ENCODE measurements at regions not wholly inside any gene's neighbourhood (a gene's known extent, or its start where the extent isn't known, plus 50 kb on each side); places are given as distances from the start of the nearest gene placed in this dataset.

DNA sequence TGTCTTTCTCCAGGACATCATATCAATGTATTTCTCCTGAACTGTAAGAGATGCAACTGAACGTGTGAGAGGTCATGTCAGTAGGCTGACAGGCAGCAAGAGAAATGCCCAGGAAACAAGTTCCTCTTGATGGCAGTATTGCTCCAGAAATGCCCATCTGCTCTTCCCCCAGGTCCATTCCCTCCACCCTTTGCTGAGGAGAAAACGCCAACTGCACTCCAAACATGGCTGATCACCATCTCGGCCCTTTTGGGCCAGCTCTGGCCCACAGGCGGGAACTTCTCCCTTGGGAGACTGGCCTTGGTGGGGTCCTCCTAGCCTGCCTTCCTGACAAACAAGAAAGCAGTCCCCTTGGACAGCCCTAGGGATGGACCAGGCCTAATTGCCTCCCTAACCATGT is 276.5 kb upstream of the AGTR2 start:
- Histone ChIP-seq H3K4me1 (ENCODE audit: insufficient read depth, low read length) (peaks cover 5% of the 10 kb centered on the region), H2AFZ (ENCODE audit: low read length) (no peak overlapping the region), H3K4me2 (ENCODE audit: insufficient read depth, low read length) (no peak overlapping the region), H3K79me2 (ENCODE audit: insufficient read depth, low read length) (no peaks in the 10 kb centered on the region), H3K36me3 (ENCODE audit: insufficient read depth, low read length) (no peaks in the 10 kb centered on the region), H4K20me1 (ENCODE audit: insufficient read depth, low read length) (peaks cover 10% of the 10 kb centered on the region), H3K27ac (ENCODE audit: low read depth, low read length) (no peak overlapping the region), H3K9me3 (ENCODE audit: low read depth, low read length) (no peaks in the 10 kb centered on the region), H3K4me3 (ENCODE audit: insufficient read depth, low read length) (no peak overlapping the region), H3K27me3 (ENCODE audit: insufficient read depth, low read length) (peaks cover 4% of the 10 kb centered on the region)
- peak; percentile 83 for DNase-seq (ENCODE audit: insufficient read length, low spot score, missing footprints)
- TF ChIP-seq, protein P1, sequence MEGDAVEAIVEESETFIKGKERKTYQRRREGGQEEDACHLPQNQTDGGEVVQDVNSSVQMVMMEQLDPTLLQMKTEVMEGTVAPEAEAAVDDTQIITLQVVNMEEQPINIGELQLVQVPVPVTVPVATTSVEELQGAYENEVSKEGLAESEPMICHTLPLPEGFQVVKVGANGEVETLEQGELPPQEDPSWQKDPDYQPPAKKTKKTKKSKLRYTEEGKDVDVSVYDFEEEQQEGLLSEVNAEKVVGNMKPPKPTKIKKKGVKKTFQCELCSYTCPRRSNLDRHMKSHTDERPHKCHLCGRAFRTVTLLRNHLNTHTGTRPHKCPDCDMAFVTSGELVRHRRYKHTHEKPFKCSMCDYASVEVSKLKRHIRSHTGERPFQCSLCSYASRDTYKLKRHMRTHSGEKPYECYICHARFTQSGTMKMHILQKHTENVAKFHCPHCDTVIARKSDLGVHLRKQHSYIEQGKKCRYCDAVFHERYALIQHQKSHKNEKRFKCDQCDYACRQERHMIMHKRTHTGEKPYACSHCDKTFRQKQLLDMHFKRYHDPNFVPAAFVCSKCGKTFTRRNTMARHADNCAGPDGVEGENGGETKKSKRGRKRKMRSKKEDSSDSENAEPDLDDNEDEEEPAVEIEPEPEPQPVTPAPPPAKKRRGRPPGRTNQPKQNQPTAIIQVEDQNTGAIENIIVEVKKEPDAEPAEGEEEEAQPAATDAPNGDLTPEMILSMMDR (IDR thresholded peaks at IDR 0.05; ENCODE audit: extremely low read depth, low read depth, low read length): peak; percentile 39

DNA sequence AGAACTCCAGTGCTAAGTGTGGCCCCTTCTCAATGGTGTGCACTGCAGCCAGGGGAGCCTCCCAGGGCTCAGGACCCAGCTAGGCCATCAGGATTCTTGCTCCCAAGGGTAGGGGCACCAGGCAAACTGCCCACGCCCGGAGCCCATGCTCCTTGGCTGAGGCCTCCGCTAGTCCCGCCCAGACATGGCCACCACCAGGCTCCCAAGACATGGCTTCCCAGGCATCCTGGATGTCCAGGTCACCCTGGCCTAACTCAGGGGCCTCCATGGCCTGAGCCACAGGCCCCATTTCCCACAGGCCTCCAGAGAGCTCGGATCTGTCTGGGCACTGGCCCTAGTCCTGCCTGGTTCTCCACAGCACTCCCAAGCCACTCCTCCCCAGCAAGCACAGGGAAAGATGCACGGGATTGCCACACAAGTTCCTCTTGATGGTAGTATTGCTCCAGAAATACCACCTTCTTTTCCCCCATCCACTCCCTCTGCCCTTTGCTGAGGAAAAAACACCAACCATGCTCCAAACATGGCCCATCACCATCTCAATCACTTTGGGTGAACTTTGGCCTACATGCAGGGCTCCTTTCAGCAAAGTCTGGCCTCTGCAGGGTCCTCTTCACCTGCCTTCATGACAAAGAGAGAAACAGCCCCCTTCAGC is 274.7 kb upstream of the AGTR2 start:
- peaks cover 5% of the 10 kb centered on the region for H3K4me1 ChIP-seq (ENCODE audit: insufficient read depth, low read length)
- H3K36me3 ChIP-seq (ENCODE audit: insufficient read depth, low read length): no peaks in the 10 kb centered on the region
- H3K4me2 ChIP-seq (ENCODE audit: insufficient read depth, low read length): no peak overlapping the region
- no peak overlapping the region for H3K4me3 ChIP-seq (ENCODE audit: insufficient read depth, low read length)
- H3K79me2 ChIP-seq (ENCODE audit: insufficient read depth, low read length): no peaks in the 10 kb centered on the region
- no peak overlapping the region for H3K27ac ChIP-seq (ENCODE audit: low read depth, low read length)
- TF ChIP-seq, protein P1 (IDR thresholded peaks at IDR 0.05; ENCODE audit: extremely low read depth, low read depth, low read length): no peak
- H3K27me3 ChIP-seq (ENCODE audit: insufficient read depth, low read length): peaks cover 4% of the 10 kb centered on the region
- no peak overlapping the region for H2AFZ ChIP-seq (ENCODE audit: low read length)
- peak; percentile 50 for DNase-seq (ENCODE audit: insufficient read length, low spot score, missing footprints)
- H3K9me3 ChIP-seq (ENCODE audit: low read depth, low read length): no peaks in the 10 kb centered on the region
- H4K20me1 ChIP-seq (ENCODE audit: insufficient read depth, low read length): peaks cover 10% of the 10 kb centered on the region

DNA sequence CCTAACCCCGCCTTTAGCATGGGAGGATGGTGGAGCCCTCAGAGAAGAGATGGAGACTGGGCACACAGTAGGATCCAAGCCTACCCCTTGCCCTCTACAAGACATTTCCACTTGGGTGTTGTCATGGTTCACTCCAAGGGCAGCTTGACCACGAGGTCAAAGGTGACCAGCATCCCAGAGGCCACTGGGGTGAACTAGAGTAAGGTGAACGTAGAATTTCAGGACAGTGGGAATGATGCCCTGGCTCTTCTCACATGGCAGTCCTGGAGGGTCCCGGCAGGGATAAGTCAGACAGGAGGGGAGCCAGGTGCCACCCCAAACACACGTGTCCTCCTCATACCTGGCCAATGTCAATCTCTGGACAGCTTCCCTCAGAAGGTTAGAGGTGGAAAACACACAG is 274.2 kb upstream of the AGTR2 start:
- H3K9me3 ChIP-seq (ENCODE audit: low read depth, low read length): no peaks in the 10 kb centered on the region
- no peak overlapping the region for H3K4me2 ChIP-seq (ENCODE audit: insufficient read depth, low read length)
- H3K27ac ChIP-seq (ENCODE audit: low read depth, low read length): no peak overlapping the region
- no peaks in the 10 kb centered on the region for H3K79me2 ChIP-seq (ENCODE audit: insufficient read depth, low read length)
- peaks cover 10% of the 10 kb centered on the region for H4K20me1 ChIP-seq (ENCODE audit: insufficient read depth, low read length)
- TF ChIP-seq, protein P1 (IDR thresholded peaks at IDR 0.05; ENCODE audit: extremely low read depth, low read depth, low read length): no peak
- peaks cover 4% of the 10 kb centered on the region for H3K27me3 ChIP-seq (ENCODE audit: insufficient read depth, low read length)
- H3K36me3 ChIP-seq (ENCODE audit: insufficient read depth, low read length): no peaks in the 10 kb centered on the region
- no peak overlapping the region for H3K4me3 ChIP-seq (ENCODE audit: insufficient read depth, low read length)
- H3K4me1 ChIP-seq (ENCODE audit: insufficient read depth, low read length): peaks cover 5% of the 10 kb centered on the region
- H2AFZ ChIP-seq (ENCODE audit: low read length): no peak overlapping the region
- DNase-seq (ENCODE audit: insufficient read length, low spot score, missing footprints): no peak

- Histone ChIP-seq H3K79me2 (ENCODE audit: insufficient read depth, low read length) (no peaks in the 10 kb centered on the region), H2AFZ (ENCODE audit: low read length) (no peak overlapping the region), H3K4me3 (ENCODE audit: insufficient read depth, low read length) (no peak overlapping the region), H3K27me3 (ENCODE audit: insufficient read depth, low read length) (peaks cover 4% of the 10 kb centered on the region), H3K9me3 (ENCODE audit: low read depth, low read length) (no peaks in the 10 kb centered on the region), H4K20me1 (ENCODE audit: insufficient read depth, low read length) (peaks cover 10% of the 10 kb centered on the region), H3K4me1 (ENCODE audit: insufficient read depth, low read length) (peaks cover 5% of the 10 kb centered on the region), H3K36me3 (ENCODE audit: insufficient read depth, low read length) (no peaks in the 10 kb centered on the region), H3K27ac (ENCODE audit: low read depth, low read length) (no peak overlapping the region), H3K4me2 (ENCODE audit: insufficient read depth, low read length) (no peak overlapping the region)
- DNase-seq (ENCODE audit: insufficient read length, low spot score, missing footprints): no peak
- TF ChIP-seq, protein P1 (IDR thresholded peaks at IDR 0.05; ENCODE audit: extremely low read depth, low read depth, low read length): no peak
Measured at GRCh38 chrX:115897956-115898355, 272.6 kb upstream of the AGTR2 start.

All from osteoblast (primary cell).